GM19372 (cell line): ENCODE measurements at regions not wholly inside any gene's neighbourhood (a gene's known extent, or its start where the extent isn't known, plus 50 kb on each side); places are given as distances from the start of the nearest gene placed in this dataset.
"Not testable (repeated sequence)": the region's sequence is repeated elsewhere in the genome, so short reads cannot be mapped to it uniquely, and the experiment has no call there.

ENCODE experiments used
- ATAC-seq: cut with Tn5 transposase; IDR thresholded peaks from one replicate; pipeline ENCODE4 v1.9.1; 2021; ENCODE audit warnings: mild to moderate bottlenecking, low read depth, moderate library complexity; ENCODE audit not compliant: unreplicated experiment

DNA sequence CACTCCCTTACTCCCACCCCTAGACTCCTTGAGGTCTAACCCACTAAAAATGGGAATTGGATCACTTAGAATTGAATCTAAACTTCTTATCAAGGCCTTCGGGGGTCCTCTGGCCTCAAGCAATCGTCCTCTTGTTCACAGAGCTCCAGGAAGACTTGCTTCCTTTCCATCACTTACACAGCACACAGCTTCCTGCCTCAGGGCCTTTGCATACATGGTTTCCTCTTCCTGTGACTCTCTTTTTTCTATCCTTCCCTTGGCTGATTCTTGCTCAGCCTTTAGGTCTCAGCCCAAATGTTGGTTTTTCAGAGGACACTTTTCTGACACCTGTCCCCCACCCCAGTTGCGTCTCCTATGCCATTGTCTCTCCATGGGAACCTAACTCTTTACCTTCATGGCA, 50.0 kb upstream of the ALDH1B1 start:
- ATAC-seq: no peak

- ATAC-seq: no peak
These were observed 50.4 kb upstream of the ALDH1B1 start for GRCh38 chr9:38342096-38342495.

DNA sequence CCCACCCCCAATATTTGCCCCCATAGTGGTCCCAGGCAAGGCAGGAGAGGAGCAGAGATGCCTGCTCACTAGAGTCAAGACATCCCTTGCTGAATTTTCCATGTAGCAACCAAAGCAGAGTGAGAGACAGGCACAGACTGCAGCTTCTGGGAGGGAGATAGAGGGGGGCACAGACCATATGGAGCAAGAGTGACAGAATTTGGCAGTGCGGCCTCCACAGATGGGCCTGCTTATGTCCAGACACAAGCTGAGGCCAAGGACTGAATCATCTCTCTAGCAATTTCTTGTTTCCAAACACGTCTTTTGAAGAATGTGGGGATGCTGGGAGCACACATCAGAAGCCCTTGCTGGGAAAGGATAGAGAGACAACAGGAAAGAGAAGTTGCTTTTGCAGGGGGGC, 53.0 kb upstream of the ALDH1B1 start:
- ATAC-seq: no peak

GRCh38 chr9:38339087-38339486, 53.4 kb upstream of the ALDH1B1 start:
- no peak for ATAC-seq

DNA sequence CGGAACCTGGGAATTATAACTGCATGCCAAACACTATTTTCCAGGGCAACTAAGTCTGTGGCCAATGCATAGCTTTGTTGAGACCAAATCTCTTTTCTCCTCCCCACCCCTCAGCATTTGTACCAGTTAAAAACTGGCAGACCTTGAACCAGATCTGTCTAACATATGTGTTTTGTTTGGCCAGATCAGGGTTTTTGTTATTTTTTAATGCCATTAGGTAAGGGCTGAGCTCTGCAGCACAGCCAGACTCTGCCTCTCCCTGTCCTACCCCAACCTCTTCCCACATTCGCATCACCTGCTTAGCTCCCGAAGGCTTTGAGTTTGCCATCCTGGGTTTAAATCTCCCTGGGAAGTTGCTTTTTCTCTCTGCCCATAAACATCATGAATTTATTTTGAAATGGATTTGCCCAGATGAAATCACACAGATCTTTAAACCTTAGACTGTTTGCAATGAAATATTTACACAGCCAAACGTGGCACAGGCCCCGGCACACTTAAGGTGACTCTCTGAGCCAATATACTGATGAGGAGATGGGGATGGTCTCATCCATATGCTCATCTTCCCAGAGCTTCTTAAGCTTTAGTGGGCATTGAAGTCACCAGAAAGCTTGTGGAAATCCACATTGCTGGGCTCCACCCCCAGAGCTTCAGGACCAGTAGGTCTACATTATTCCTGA, 54.0 kb upstream of the ALDH1B1 start:
- no peak for ATAC-seq

- ATAC-seq: no peak
These were observed 54.7 kb upstream of the ALDH1B1 start for GRCh38 chr9:38337706-38338264.

DNA sequence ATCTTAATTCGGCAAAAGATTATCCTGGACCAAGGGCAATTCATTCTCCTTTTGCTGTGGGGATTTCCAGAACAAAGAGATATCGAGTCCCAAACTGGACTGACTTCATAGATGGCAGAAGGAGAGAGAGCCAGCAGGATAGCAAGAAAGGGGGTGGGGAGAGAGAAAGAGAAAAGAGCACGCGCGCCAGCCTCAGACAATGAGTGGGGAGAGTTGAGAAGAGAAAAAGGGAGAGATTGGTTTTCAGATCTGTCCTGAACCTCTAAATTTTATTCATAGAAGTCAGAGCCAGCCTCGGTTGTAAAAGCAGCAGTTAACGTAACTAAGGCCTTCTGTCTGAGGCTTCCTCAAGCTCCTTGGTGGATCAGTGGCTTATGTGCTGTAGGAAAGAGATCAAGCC, 55.3 kb upstream of the ALDH1B1 start:
- ATAC-seq: no peak

DNA sequence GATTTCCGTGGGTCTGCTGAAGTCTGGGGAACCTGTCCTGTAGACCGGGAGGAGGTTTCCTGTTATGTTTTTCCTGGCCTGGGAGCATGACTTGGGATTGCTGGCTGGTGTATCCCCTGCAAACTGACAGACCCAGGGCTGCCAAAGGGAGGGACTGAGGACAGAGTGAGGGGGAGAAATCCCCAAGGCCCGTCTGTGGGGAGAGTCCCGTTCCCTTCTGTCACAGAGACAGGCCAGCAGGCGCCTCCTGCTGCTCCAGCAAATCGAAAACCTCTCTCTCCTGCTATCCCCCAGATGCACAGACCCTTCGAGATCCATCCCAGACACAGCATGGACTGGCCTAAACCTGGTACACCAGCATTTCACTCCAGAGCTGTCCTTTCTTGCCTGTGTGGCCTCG, 56.2 kb upstream of the ALDH1B1 start:
- ATAC-seq: no peak

GRCh38 chr9:38335686-38336085, 56.8 kb upstream of the ALDH1B1 start:
- no peak for ATAC-seq

GRCh38 chr9:38334234-38334633, 58.3 kb upstream of the ALDH1B1 start:
- no peak for ATAC-seq

- no peak for ATAC-seq
These were observed 59.5 kb upstream of the ALDH1B1 start for GRCh38 chr9:38333047-38333446.

DNA sequence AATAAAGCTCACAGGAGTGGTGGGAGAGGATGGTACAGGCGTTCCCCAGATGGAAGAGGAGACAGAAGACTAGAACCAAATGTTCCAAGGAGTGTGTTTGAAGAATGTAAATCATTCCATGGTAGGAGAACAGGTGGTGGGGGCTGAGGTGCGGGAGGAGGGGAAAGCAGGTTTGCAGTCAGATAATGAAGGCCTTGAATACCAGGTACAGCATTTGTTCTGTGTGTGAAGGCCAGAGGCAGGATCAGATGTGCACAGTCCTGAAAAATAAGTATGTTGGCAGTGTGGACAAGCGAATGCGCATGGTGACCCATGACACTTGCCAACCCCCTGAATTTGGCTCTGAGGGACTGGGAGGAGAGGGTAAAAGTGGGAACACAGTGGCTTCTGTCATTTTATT, 59.9 kb upstream of the ALDH1B1 start:
- ATAC-seq: no peak

GRCh38 chr9:38331141-38331540, 61.4 kb upstream of the ALDH1B1 start:
- no peak for ATAC-seq

DNA sequence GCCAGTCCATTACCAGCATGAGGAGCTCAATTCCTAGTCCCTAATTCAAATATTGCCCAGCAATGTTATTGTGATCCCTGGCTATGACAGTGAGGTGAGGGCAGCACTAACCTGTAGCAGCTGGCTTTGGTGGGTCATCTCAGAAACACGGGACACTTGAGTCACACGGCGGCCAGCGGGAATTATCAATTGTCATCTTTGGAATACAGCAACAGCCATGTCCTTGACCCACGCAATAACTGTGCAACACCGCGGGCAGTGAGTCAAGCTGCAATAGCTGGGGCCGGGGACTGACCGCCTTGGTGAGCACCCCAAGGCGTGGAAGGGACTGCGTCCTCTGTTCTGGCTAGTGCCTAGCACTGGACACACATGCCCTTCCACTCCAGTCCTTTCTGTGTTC, 62.5 kb upstream of the ALDH1B1 start:
- ATAC-seq: no peak

GRCh38 chr9:38328765-38329164, 63.7 kb upstream of the ALDH1B1 start:
- no peak for ATAC-seq

DNA sequence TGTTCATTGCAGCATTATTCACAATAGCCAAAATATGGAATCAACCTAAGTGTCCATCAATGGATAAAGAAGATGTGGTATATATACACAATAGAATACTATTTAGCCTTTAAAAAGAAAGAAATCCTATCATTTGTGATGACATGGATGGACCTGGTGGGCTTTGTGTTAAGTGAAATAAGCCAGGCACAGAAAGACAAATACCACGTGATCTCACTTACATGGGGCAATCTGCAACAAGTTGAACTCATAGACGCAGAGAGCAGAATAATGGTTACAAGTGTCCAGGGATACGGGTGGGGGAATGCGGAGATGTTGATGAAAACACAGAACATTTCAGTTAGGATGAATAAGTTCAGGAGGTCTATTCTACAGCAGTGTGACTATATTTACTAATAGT, 66.4 kb upstream of the ALDH1B1 start:
- no peak for ATAC-seq

DNA sequence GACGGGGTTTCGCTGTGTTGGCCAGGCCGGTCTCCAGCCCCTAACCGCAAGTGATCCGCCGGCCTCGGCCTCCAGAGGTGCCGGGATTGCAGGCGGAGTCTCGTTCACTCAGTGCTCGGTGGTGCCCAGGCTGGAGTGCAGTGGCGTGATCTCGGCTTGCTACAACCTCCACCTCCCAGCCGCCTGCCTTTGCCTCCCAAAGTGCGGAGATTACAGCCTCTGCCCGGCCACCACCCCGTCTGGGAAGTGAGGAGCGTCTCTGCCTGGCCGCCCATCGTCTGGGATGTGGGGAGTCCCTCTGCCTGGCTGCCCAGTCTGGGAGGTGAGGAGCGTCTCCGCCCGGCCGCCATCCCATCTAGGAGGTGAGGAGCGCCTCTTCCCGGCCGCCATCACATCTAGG, 68.3 kb upstream of the ALDH1B1 start:
- ATAC-seq: not testable (repeated sequence)

DNA sequence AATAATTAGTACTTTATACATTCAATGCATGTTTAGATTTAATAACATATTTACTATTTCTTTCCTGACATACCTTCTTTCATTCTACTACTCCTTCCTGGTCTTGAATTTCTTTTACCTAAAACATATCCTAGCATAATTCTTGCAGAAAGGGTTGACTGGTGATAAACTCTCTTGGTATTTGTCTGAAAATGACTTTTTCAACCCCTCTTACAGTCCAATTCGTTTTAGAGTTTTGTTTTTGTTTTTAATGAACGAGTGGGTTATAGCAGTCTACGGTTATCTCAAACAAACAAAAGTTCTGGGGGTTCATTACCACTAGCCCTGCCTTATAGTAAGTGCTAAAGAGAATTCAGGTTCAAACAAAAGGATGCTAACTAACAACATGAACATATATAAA, 69.6 kb upstream of the ALDH1B1 start:
- no peak for ATAC-seq

DNA sequence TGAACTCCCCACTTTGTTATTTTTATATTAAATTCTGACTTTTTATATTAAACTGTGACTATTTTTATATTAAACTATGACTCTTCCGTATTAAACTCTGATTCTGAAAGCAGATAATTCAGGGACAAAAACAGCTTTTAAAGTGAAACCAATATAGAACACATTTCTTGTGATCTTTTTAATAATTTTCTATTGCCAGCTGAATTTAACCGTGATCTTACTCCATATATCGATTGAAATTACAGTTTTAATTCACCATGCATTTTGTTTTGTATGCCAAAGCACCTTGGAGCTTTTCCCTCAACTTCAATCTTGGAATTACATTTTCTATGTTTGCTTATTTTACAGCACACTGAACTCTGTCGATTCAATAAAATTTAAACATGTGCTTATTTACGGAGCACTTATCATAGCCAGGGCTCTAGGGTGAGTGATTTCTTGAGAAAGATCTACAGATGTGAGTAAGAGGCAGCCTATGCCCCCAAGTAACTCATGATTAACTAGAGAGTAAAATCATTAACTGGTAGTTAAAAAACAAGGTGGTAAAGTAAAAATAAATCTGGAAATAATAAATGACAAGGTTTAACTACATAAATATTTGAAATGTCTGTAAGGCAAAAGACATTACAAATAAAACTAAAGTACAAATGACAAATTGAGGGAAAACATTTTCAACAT, 72.9 kb upstream of the ALDH1B1 start:
- no peak for ATAC-seq

GRCh38 chr9:38318759-38319495, 73.6 kb upstream of the ALDH1B1 start:
- peak; percentile 88 for ATAC-seq

- no peak for ATAC-seq
These were observed 76.2 kb upstream of the ALDH1B1 start for GRCh38 chr9:38316166-38316780.
